Mononuclear cell (primary cell): ENCODE measurements at regions not wholly inside any gene's neighbourhood (a gene's known extent, or its start where the extent isn't known, plus 50 kb on each side); places are given as distances from the start of the nearest gene placed in this dataset.

ENCODE experiments used
- H3K27me3 ChIP-seq: 2 replicates; pipeline ENCODE4 v1.6.0; 2011; ENCODE audit warnings: low read length, control low read depth; ENCODE audit not compliant: insufficient read depth
- H3K4me1 ChIP-seq: 2 replicates; pipeline ENCODE4 v1.5.1; 2011; ENCODE audit warnings: mild to moderate bottlenecking, low read length, control low read depth; ENCODE audit not compliant: insufficient read depth
- H3K4me3 ChIP-seq: 2 replicates; pipeline ENCODE4 v1.5.1; 2011; ENCODE audit warnings: mild to moderate bottlenecking, low read length, moderate library complexity
- H3K9me3 ChIP-seq: 2 replicates; pipeline ENCODE4 v1.5.1; 2011; ENCODE audit warnings: low read depth, mild to moderate bottlenecking, control low read depth, low read length

DNA sequence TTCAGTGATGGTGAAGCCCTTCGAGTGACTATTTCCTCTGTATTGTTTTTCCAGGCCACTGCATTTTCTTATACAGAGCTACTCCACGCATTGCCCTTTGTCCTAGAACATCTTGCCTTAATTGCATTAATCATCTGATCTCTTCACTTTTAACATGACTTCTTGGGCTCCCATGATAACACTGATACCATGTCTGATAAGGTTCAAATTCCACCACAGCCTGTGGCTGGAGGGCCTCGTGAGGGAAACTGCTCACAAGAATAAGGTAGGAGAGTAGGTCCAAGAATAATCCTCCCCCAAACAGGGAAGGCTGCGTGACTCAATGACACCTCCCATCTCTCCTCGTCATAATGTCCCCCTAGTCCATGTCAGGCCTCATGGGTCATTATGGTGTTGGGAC is 165.5 kb upstream of the ECI2 start:
- no peaks in the 10 kb centered on the region for H3K9me3 ChIP-seq
- peaks cover 2% of the 10 kb centered on the region for H3K27me3 ChIP-seq
- no peak overlapping the region for H3K4me3 ChIP-seq
- no peaks in the 10 kb centered on the region for H3K4me1 ChIP-seq

DNA sequence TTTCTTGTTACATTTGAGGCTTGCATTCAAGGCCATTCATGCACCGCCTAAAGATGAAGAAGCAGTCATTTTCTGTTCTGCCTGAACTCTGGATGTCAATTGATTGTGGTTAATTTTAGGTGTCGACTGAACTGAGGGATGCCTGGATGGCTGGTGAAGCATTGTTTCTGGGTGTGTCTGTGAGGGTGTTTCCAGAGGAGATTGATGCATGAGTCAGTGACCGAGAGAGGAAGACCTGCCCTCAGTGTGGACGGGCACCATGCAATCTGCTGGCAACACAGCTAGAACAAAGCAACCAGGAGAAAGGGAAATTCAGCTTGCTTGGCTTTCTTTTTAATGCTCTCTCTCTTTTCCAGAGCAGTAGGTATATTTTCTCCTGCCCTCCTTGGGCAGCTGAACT is 164.1 kb upstream of the ECI2 start:
- H3K9me3 ChIP-seq = no peaks in the 10 kb centered on the region
- H3K4me3 ChIP-seq = no peak overlapping the region
- no peaks in the 10 kb centered on the region for H3K27me3 ChIP-seq
- no peaks in the 10 kb centered on the region for H3K4me1 ChIP-seq

DNA sequence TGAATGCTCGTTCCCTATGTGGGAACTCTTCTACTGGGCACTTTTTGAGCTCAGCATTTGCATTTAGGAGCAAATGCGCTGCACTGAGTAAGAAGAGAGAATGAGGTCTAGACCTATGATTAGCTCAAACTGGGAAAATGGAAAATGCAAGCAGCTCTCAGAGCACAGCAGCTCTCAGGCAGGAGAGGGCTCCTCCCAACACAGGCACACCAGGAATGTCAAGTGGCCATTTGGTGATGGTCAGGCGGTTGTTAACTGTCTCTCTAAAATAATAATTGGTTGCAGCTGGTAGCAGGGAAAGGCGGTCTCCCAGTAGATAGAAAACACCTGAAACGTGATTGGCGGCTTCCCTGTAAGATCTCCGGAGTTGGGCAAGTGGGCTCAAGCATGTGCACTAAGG is 162.0 kb upstream of the ECI2 start:
- H3K4me3 ChIP-seq = no peak overlapping the region
- no peaks in the 10 kb centered on the region for H3K9me3 ChIP-seq
- no peaks in the 10 kb centered on the region for H3K4me1 ChIP-seq
- H3K27me3 ChIP-seq = no peaks in the 10 kb centered on the region

DNA sequence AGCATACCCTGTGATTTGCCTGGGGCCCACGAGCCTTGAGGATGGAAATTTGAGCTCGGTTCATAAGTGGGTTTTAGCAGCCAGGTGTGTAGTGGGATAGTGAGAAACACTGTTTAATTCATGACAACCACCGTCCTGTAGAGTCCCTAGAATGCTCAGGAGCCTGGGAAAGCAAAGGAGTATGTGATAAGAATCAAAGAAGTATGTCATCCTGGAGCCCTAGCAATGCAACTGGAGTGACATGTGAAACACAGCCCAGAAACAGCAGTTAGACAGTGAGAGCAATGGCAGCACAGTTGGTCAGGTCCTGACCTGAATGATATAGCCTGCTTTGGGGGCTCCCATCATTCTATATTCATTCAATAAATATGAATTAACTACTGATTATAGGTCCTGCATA is 161.2 kb upstream of the ECI2 start:
- Histone ChIP-seq H3K27me3 (no peaks in the 10 kb centered on the region), H3K4me3 (no peak overlapping the region), H3K9me3 (no peaks in the 10 kb centered on the region), H3K4me1 (no peaks in the 10 kb centered on the region)

DNA sequence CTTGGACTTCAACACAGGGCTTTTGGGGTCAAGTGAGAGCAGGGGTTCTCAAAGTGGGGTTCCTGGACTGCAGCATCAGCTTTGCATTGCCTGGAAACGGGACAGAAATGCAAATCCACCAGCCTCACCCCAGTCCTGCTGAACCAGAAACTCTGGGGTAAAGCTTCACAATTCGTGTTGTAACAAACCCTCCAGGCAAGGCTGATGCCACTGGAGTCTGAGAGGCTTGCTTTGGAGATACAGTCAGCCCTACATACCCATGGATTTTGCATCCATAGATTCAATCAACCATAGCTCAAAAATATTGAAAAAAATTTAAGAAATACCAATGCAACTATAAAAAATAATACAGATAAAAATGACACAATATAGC is 160.4 kb upstream of the ECI2 start:
- Histone ChIP-seq H3K4me1 (no peaks in the 10 kb centered on the region), H3K4me3 (no peak overlapping the region), H3K27me3 (no peaks in the 10 kb centered on the region), H3K9me3 (no peaks in the 10 kb centered on the region)

DNA sequence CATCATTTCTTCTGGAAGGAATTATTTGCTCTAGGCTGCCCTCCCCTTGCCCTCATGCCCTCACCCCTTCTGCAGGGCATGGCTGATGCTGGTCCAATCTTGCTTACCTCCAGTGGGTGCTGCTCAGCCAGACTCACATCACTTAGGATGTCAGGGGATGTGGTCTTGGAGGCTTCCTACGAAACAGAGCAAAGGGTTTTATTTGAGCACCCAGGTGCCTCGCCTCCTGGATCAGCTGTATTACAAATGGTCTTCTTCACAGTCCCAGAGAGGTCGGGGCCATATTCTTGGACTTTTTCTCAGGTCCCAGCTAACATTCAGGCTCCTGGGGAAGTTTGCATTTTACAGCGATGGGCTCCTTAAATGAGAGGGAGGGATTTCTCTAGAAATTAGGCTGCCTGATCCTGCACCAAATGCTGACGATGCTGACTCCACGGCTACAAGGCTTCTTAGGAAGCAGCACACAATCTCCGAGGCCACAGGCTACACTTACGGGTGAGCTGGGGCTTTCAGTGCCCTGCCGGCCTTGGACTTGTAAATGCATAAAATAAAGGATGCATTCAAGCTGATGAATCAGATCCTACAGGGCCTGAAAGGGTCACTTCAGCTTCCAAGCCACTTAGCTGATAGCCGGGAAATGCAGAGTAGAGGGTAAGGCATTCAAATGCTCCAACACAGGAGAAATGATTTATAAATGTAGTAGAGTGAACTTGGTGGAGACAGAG is 159.8 kb upstream of the ECI2 start:
- Histone ChIP-seq H3K27me3 (no peaks in the 10 kb centered on the region), H3K4me3 (no peak overlapping the region), H3K4me1 (no peaks in the 10 kb centered on the region), H3K9me3 (no peaks in the 10 kb centered on the region)

DNA sequence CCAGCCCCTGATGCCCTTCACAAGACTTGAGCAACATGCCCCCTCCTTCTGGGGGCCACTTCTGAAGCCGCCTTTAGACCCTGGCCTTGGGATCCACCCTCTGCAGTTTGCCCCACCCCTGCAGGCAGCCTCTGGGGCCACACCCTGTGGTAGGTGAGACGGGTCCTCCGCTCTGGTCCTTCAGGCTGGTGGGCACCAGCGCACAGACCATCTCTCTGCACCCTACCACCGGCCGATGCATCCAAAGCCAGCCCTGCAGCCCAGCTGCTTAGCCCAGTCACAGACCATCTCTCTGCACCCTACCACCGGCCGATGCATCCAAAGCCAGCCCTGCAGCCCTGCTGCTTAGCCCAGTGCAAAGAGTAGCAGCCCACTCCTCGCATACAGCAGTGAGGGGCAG is 159.3 kb upstream of the ECI2 start:
- no peaks in the 10 kb centered on the region for H3K27me3 ChIP-seq
- H3K4me1 ChIP-seq = no peaks in the 10 kb centered on the region
- H3K9me3 ChIP-seq = no peaks in the 10 kb centered on the region
- H3K4me3 ChIP-seq = no peak overlapping the region

DNA sequence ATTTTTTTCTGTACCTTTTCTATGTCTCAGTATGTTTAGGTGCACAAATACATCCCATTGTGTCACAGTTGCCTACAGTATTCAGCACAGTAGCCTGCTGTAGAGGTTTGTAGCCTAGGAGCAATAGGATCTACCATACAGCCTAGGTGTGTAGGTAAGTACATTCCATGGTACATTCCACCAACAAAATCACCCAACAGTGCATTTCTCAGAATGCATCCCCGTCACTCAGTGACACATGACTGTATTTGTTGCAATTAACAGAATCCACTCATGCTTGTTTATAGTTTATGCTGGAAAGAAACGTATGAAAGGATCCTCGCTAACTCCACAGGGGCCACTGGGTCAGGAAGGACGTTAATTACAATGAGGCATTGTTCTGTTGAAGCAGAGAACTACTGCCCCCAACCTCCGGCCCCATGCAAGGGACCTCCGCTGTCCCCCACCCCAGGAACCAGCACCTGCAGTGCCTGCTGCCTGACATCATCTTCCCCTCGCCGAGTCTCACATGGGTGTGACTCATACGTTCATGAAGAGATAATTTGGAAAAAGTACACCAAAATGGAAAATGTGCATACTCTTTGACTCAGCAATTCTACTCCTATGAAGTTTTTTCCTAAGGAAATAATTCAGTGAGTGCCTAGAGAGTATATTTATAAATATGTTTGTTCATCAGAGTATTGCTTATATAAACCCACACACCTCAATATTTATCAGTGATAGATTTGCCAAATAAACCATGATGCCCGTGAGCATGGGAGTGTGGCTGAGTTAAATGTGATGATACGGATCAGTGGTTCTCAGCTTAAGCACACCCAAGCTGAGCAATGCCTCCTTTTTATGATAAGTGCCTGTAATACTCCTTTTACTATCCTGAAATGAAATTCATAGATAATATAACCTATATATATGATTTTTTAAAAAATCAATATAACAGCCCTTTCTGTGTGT is 156.4 kb upstream of the ECI2 start:
- H3K4me3 ChIP-seq = no peak overlapping the region
- H3K27me3 ChIP-seq = no peaks in the 10 kb centered on the region
- H3K4me1 ChIP-seq = no peaks in the 10 kb centered on the region
- H3K9me3 ChIP-seq = no peaks in the 10 kb centered on the region

DNA sequence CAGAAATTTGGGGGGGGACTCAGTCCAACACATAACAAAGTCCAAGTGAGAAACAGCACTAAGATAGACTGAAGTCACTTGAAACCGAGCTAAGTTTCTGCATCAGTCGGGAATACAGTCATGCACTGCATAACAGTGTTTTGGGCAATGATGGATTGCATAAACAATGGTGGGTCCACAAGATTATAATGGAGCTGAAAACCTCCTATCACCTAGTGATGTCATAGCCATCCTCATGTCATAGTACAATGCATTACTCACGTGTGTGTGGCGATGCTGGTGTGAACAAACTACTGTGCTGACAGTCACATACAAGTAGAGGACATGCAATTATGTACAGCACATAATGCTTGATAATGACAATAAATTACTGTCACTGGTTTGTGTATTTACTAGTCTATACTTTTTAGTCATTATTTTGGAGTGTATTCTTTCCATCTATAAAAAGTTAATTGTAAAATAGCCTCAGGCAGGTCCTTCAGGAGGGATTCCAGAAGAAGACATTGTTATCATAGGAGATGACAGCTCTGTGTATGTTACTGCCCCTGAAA is 154.5 kb upstream of the ECI2 start:
- Histone ChIP-seq H3K4me1 (no peaks in the 10 kb centered on the region), H3K27me3 (no peaks in the 10 kb centered on the region), H3K9me3 (no peaks in the 10 kb centered on the region), H3K4me3 (no peak overlapping the region)

DNA sequence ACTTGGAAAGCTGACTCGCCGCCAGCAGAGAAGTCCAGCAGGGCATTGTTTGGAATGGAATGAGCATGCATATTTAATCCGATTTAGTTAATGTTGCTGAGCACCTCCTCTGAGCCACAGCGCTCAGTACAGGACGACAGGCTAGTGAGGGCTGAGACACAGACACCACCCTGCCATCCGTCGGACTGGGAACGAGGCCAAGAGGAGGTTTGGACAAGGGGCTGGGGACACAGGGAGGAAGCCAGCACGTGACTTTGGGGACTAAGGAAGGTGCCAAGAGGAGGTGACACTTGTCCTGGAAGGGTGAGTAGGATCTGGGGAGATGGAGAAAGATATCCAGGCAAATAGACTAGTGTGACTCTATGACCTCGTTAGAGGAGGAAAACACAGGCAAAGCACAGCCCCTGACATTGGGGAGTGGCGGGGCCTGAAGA is 152.5 kb upstream of the ECI2 start:
- Histone ChIP-seq H3K4me1 (no peaks in the 10 kb centered on the region), H3K9me3 (no peaks in the 10 kb centered on the region), H3K4me3 (no peak overlapping the region), H3K27me3 (peaks cover 5% of the 10 kb centered on the region)

DNA sequence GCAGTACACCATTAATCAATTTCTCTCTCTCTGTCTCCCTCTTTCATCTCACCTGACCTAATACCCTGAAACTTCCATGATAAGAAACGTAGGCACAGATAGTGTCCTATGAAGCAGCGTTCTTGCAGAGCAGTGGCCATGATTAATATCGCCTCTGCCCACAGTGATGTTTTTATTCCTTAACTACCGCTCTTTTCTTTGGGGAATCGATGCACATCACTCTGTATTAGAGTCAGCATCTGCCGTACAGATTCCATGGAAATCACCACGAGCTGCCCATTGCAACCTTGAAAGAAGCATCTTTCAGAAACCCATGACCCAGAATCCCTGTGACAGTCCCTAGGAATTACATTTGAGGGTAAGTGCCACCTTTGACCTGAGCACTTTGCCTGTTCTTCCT is 152.0 kb upstream of the ECI2 start:
- H3K9me3 ChIP-seq = no peaks in the 10 kb centered on the region
- H3K4me1 ChIP-seq = no peaks in the 10 kb centered on the region
- H3K27me3 ChIP-seq = peaks cover 9% of the 10 kb centered on the region
- no peak overlapping the region for H3K4me3 ChIP-seq

DNA sequence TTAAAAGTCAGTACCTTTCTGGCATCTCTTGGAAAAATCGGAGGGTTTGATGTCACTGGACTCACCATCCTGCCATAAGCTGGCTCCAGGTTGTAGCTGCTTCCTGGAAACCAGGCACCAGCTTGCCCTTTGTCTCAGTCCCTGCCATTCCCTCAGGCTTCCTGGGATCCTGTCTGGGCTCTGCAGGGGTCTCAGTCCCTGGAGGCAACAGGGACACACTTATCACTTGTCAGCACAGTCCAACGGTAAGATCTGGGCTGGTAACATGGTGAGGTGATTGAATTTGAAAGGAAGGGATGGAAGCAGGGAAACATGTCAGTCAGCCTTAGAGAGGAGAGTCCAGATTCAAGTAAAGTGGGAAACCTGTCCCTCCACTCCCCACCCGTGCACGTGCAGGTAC is 147.6 kb upstream of the ECI2 start:
- no peaks in the 10 kb centered on the region for H3K4me1 ChIP-seq
- H3K27me3 ChIP-seq = peaks cover 9% of the 10 kb centered on the region
- no peaks in the 10 kb centered on the region for H3K9me3 ChIP-seq
- H3K4me3 ChIP-seq = no peak overlapping the region

DNA sequence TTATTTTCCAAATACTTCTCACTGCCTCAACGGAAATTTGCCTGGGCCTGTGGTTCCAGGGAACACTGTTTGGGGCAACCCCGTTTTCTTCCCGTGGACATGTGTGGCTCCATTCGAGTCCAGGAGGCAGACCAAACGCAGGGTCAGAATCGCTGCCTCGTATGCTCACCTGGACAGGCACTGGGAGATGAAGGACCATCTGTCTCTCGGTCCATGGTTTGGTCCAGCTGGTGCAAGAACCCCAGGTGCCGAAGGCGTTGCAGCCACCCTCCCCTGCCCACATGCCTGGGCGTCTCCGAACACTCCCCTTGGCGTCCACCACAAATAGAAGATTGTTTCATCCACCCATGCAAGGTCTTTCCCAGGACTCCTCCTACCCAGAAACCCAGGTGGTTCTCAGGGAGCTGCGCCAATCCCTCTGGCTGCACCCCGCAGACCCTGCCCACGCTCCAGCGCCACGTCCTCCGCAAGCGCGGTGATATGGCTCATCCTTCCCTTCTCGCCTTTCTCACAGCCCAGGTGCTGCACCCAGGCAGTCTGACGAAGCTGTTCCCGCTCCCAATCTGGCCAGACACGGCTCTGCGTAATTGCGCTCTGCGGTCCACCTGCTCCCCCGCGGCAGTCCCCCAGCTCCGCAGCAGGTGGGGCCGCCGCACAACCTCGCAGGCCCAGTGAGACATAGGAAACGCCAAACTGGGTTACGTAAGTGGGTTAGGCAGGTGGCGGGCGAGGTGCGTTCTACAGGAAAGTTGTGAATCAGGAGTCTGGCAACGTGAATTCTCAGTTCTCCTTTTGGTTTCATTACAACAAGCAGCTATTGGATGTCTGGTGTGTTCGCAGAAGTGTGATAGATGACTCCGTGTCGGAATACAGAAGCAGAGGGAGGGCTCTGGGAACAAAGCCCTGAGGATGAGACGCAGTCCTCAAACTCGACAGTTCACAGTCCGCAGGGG is 146.2 kb upstream of the ECI2 start:
- H3K4me1 ChIP-seq = no peaks in the 10 kb centered on the region
- H3K4me3 ChIP-seq = no peak overlapping the region
- no peaks in the 10 kb centered on the region for H3K9me3 ChIP-seq

DNA sequence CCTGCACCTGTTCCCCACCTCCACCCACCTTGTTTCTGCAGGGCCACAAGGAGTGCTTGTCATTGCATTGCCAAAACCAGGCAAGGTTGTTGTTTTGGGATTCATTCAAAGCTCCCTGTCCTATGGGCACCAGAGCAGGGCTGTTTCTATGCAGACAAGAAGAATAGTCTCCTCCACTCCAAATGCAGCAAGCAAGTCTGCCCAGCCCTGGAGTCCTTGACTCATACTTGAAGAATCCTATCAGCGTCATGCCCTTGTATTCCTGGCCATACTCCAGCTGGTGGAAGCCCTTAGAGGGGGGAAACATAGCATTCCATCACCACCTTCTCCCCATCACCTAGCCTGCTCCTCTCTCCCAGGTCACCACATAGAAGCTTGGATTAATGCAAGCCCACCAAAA is 145.3 kb upstream of the ECI2 start:
- H3K27me3 ChIP-seq = peaks cover 9% of the 10 kb centered on the region
- H3K4me1 ChIP-seq = no peaks in the 10 kb centered on the region
- H3K4me3 ChIP-seq = no peak overlapping the region

More for the DNA sequence above, 146.2 kb upstream of the ECI2 start:
- H3K27me3 ChIP-seq = peaks cover 9% of the 10 kb centered on the region

More for the DNA sequence above, 145.3 kb upstream of the ECI2 start:
- H3K9me3 ChIP-seq = no peaks in the 10 kb centered on the region
